Endothelial cell (in vitro differentiated cells): ENCODE measurements at regions not wholly inside any gene's neighbourhood (a gene's known extent, or its start where the extent isn't known, plus 50 kb on each side); places are given as distances from the start of the nearest gene placed in this dataset.

ENCODE experiments used
- DNase-seq: peaks from one replicate; pipeline ENCODE4 v3.0.0; 2021; ENCODE audit warnings: low spot score
- H3K27ac Mint-ChIP-seq: one replicate; pipeline ENCODE4 v1.8.0; 2021; ENCODE audit warnings: mixed read lengths, inconsistent platforms; ENCODE audit not compliant: unreplicated experiment
- H3K27me3 Mint-ChIP-seq: one replicate; pipeline ENCODE4 v1.8.0; 2021; ENCODE audit warnings: mild to moderate bottlenecking, moderate library complexity, mixed read lengths, inconsistent platforms; ENCODE audit not compliant: unreplicated experiment
- H3K36me3 Mint-ChIP-seq: one replicate; pipeline ENCODE4 v1.8.0; 2021; ENCODE audit warnings: mild to moderate bottlenecking, low read depth, mixed read lengths, inconsistent platforms; ENCODE audit not compliant: unreplicated experiment
- H3K4me1 Mint-ChIP-seq: one replicate; pipeline ENCODE4 v1.8.0; 2021; ENCODE audit warnings: mild to moderate bottlenecking, mixed read lengths, inconsistent platforms; ENCODE audit not compliant: unreplicated experiment
- H3K4me3 Mint-ChIP-seq: one replicate; pipeline ENCODE4 v1.8.0; 2021; ENCODE audit warnings: mild to moderate bottlenecking, mixed read lengths, inconsistent platforms; ENCODE audit not compliant: unreplicated experiment
- H3K9me3 Mint-ChIP-seq: one replicate; pipeline ENCODE4 v1.8.0; 2021; ENCODE audit warnings: mixed read lengths, inconsistent platforms; ENCODE audit not compliant: unreplicated experiment
- TF ChIP-seq, protein P1 (sequence below): fragments of 200-600 bp; sonication (generic); IDR thresholded peaks from one replicate; pipeline ENCODE4 v1.5.0; 2021; ENCODE audit warnings: antibody characterized with exemption; ENCODE audit not compliant: unreplicated experiment

DNA sequence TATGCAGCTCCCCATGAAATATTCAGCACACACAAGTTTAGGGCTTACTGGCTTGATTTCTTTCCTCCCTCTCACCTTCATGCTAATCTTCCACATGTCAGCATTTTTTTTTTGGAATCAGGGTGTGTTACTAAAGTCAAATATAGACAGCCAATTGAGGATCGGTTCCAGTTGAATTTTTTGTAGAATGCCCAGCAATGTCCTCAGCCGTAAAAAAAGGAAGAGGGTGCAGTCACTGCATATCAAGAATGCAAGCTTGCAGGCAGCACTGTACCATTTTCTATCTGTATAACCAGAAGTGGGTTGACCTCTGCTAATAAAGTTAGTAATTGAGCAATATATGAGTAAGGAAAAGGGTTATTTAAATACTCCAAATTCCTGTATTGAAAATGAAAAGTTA, 51.4 kb upstream of the CHMP2B start:
- H3K4me1 Mint-ChIP-seq: peaks cover 3% of the 10 kb centered on the region
- TF ChIP-seq, protein P1, sequence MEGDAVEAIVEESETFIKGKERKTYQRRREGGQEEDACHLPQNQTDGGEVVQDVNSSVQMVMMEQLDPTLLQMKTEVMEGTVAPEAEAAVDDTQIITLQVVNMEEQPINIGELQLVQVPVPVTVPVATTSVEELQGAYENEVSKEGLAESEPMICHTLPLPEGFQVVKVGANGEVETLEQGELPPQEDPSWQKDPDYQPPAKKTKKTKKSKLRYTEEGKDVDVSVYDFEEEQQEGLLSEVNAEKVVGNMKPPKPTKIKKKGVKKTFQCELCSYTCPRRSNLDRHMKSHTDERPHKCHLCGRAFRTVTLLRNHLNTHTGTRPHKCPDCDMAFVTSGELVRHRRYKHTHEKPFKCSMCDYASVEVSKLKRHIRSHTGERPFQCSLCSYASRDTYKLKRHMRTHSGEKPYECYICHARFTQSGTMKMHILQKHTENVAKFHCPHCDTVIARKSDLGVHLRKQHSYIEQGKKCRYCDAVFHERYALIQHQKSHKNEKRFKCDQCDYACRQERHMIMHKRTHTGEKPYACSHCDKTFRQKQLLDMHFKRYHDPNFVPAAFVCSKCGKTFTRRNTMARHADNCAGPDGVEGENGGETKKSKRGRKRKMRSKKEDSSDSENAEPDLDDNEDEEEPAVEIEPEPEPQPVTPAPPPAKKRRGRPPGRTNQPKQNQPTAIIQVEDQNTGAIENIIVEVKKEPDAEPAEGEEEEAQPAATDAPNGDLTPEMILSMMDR: no peak
- no peak for DNase-seq
- H3K4me3 Mint-ChIP-seq: no peak overlapping the region
- H3K9me3 Mint-ChIP-seq: no peaks in the 10 kb centered on the region
- no peak overlapping the region for H3K27ac Mint-ChIP-seq
- H3K27me3 Mint-ChIP-seq: no peaks in the 10 kb centered on the region
- H3K36me3 Mint-ChIP-seq: no peaks in the 10 kb centered on the region

DNA sequence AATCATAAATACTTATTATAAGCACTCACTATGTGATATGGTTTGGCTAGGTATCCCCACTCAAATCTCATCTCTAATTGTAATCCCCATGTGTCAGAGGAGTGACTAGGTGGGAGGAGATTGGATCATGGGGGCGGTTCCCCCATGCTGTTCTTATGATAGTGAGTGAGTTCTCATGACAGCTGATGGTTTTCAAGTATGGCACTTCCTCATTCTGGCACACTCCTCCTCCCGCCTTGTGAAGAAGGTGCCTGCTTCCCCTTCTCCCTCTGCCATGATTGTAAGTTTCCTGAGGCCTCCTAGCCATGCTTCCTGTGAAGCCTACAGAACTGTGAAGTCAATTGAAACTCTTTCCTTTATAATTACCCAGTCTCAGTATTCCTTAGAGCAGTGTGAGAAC, 53.3 kb upstream of the CHMP2B start:
- TF ChIP-seq, protein P1: no peak

DNA sequence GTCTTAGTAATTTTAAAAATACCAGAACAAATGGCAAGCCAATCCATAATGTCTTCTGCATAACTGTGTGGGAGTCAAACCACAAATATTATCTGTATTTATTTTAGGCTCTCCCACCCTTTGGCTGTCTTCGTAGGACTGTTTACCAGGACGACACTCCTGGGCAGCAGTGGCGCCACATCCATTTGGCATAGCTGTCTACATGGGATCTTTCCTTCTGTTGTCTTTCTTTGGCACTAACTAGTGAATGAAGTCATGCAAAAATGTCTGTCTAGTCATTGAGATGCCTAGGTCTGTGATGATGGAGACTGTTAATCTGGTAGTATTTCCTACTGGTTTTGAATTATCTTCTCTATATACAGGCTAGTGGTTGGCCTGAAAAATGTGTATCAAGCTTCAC, 54.0 kb upstream of the CHMP2B start:
- Mint-ChIP-seq H3K27me3 (no peaks in the 10 kb centered on the region), H3K27ac (no peak overlapping the region)
- no peak for DNase-seq

More for the DNA sequence above, 53.3 kb upstream of the CHMP2B start:
- no peaks in the 10 kb centered on the region for H3K27me3 Mint-ChIP-seq
- DNase-seq: no peak
- no peak overlapping the region for H3K27ac Mint-ChIP-seq
- peaks cover 3% of the 10 kb centered on the region for H3K4me1 Mint-ChIP-seq
- H3K36me3 Mint-ChIP-seq: no peaks in the 10 kb centered on the region
- H3K4me3 Mint-ChIP-seq: no peak overlapping the region
- H3K9me3 Mint-ChIP-seq: no peaks in the 10 kb centered on the region

DNA sequence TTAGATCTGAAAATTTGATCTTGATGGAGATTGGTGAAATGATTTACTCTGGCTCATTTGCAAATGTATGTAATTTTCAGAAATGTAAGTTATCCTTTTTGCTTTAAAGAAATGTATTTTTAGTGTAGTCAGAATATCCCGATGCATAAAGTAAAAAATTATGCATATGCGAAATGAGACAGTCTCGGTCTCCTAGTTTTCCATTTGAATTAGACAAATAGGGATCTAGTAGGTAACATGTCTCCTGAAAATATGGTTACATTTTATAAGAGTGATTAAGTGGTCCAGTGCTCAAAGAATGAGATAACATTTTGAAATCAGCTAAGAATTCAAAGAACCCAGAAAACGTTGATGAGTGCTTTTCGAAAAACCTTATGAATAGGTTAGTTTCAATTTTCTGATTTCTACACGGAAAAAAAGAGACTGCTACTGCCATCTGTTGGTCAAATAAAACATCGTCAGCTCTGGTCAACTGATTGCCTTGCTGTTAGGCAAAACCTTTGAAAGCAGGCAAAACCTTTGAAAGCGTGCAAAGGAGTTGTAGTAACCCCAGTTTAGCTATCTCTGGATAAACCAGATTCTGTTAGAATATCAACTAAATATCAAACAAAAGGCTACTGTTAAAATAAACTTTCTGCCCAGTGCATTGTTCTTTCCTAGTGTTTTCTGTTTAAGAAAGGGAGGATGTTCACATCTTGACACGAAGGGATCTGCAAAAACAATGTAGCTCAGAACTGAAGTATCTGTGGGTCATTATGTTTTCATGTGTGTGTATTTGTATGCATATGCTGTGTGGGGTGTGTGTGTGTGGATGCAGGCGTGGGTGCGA, 59.3 kb upstream of the CHMP2B start:
- TF ChIP-seq, protein P1: peak; percentile 71
- Mint-ChIP-seq H3K4me1 (no peaks in the 10 kb centered on the region), H3K27ac (no peak overlapping the region), H3K9me3 (no peaks in the 10 kb centered on the region), H3K4me3 (no peak overlapping the region), H3K36me3 (no peaks in the 10 kb centered on the region), H3K27me3 (no peaks in the 10 kb centered on the region)
- peak; percentile 41 for DNase-seq

More for the DNA sequence above, 54.0 kb upstream of the CHMP2B start:
- Mint-ChIP-seq H3K4me1 (peaks cover 3% of the 10 kb centered on the region), H3K36me3 (no peaks in the 10 kb centered on the region), H3K4me3 (no peak overlapping the region), H3K9me3 (no peaks in the 10 kb centered on the region)
- TF ChIP-seq, protein P1: no peak

DNA sequence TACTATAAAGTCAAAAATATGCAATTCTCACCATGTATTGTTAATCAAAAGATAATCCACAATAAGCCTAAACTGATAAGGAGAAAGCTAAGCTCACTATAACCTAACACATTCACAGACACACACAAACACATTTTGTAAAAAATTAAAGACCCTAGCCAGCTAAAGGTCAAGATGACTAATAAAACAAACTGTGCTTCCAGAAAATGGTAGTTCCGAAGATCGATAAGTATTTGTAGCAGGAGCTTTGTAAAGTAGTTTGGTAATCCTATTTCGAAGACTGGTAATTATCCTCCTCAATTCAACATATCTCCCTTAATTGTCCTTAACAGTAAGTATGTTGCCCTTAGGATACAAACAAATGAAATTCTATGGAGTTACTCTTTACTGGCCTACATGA, 62.9 kb upstream of the CHMP2B start:
- Mint-ChIP-seq H3K27ac (no peak overlapping the region), H3K36me3 (no peaks in the 10 kb centered on the region), H3K4me1 (peaks cover 6% of the 10 kb centered on the region), H3K9me3 (no peaks in the 10 kb centered on the region), H3K27me3 (no peaks in the 10 kb centered on the region), H3K4me3 (no peak overlapping the region)
- TF ChIP-seq, protein P1: no peak
- no peak for DNase-seq
